Kidney (tissue), 13 donors: ENCODE measurements at regions not wholly inside any gene's neighbourhood (a gene's known extent, or its start where the extent isn't known, plus 50 kb on each side); places are given as distances from the start of the nearest gene placed in this dataset.

Experiments used
- DNase-seq, 5 donors: peaks; one replicate each; pipeline ENCODE4 v3.0.0-alpha.2; 2013 to 2020
- FAIRE-seq: peaks from 2 replicates; lab custom pipeline; 2012; peaks lifted over from hg19 to GRCh38; lab: Jason Lieb, UNC
- H3K27ac ChIP-seq, 2 donors: one replicate each; pipeline ENCODE4 v1.7.0; 2013; ENCODE audit warnings: low read depth in 2 of 2, low read length in 2 of 2, inconsistent platforms in 1 of 2
- H3K27me3 ChIP-seq: one replicate; pipeline ENCODE4 v1.7.1; 2013; ENCODE audit warnings: low read length, inconsistent platforms; ENCODE audit not compliant: control insufficient read depth, insufficient read depth
- H3K36me3 ChIP-seq, 3 donors: one replicate each; pipeline versions ENCODE4 v1.7.0 to v1.7.1; 2013; ENCODE audit warnings: low read length in 3 of 3, control low read depth in 1 of 3, inconsistent platforms in 1 of 3; ENCODE audit not compliant: insufficient read depth in 3 of 3, control insufficient read depth in 2 of 3
- H3K4me1 ChIP-seq, 3 donors: one replicate each; pipeline versions ENCODE4 v1.7.0 to v1.7.1; 2013; ENCODE audit warnings: low read length in 3 of 3, inconsistent platforms in 1 of 3, low read depth in 1 of 3; ENCODE audit not compliant: control insufficient read depth in 2 of 3, insufficient read depth in 2 of 3
- H3K4me3 ChIP-seq, 3 donors: one replicate each; pipeline versions ENCODE4 v1.7.0 to v1.8.1; 2013; ENCODE audit warnings: low read length in 3 of 3, control low read depth in 1 of 3, inconsistent platforms in 1 of 3
- H3K9ac ChIP-seq, 3 donors: one replicate each; pipeline versions ENCODE4 v1.7.0 to v1.7.1; 2013; ENCODE audit warnings: low read length in 3 of 3, control low read depth in 1 of 3, inconsistent platforms in 1 of 3
- H3K9me3 ChIP-seq, 3 donors: one replicate each; pipeline versions ENCODE4 v1.7.0 to v1.7.1; 2013; ENCODE audit warnings: low read length in 3 of 3, control low read depth in 1 of 3, inconsistent platforms in 1 of 3; ENCODE audit not compliant: control insufficient read depth in 2 of 3, insufficient read depth in 1 of 3
- CTCF ChIP-seq: IDR thresholded peaks from 3 replicates; pipeline ENCODE4 v1.5.1; 2012; ENCODE audit warnings: mild to moderate bottlenecking, moderate library complexity, borderline replicate concordance; ENCODE audit not compliant: insufficient read depth; ENCODE audit errors: extremely low read depth
- intact Hi-C: fragments of 100-400 bp; cut with DNase I; formaldehyde crosslinking; loops from one replicate; pipeline ENCODE4 v1.11.1; 2022
- donor health status: control.
- donor health status: control.
- donor health status: control.
- donor health status: control.
- donor health status: control.
- donor health status: DM: yes; HTN: yes; CAD: no.
- donor health status: Normal renal cell carcinoma (clear cell type).

GRCh38 chr6:14715076-14715475 is 530.8 kb upstream of the JARID2 start:
- FAIRE-seq, result no peak
- intact Hi-C loops, result no loop called here
- H3K36me3 ChIP-seq, result no peaks in the 10 kb centered on the region

GRCh38 chr6:14716499-14717146 is 529.2 kb upstream of the JARID2 start:
- H3K36me3 ChIP-seq, result no peaks in the 10 kb centered on the region
- DNase-seq, result no peak
- no peak for TF ChIP-seq CTCF
- intact Hi-C loops, result no loop called here
- no peak overlapping the region for H3K4me3 ChIP-seq
- peaks cover 3 to 7% (median 4%) of the 10 kb centered on the region in 3 donors for H3K4me1 ChIP-seq
- no peak overlapping the region for H3K9ac ChIP-seq
- no peak for FAIRE-seq
- H3K27ac ChIP-seq, result no peak overlapping the region
- no peaks in the 10 kb centered on the region for H3K9me3 ChIP-seq
- no peaks in the 10 kb centered on the region for H3K27me3 ChIP-seq

More at GRCh38 chr6:14715076-14715475, 530.8 kb upstream of the JARID2 start:
- H3K4me3 ChIP-seq, result no peak overlapping the region
- no peaks in the 10 kb centered on the region for H3K27me3 ChIP-seq
- H3K27ac ChIP-seq, result no peak overlapping the region
- no peak overlapping the region for H3K9ac ChIP-seq
- no peak for TF ChIP-seq CTCF
- H3K9me3 ChIP-seq, result no peaks in the 10 kb centered on the region
- H3K4me1 ChIP-seq, result peaks cover 0 to 4% (median 0%) of the 10 kb centered on the region in 3 donors
- DNase-seq, result no peak

DNA sequence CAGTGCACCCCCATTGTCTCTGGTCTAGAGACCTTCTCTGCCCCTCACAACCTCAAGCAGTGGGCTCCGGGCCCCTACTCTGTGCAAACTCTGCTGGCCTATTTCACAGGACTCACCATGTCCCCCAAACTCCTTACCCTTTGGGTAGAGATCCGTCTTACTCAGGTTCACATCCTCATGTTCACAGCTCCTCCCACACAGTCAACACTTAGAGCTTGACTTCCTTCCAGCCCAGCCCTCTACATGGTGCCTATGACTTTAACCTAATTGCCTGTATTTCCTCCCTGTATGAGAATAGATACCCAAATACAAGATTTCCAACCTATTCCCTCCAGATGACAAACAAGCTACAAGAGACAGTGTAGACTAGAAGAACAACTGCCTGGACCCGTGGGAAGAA is 528.6 kb upstream of the JARID2 start:
- DNase-seq, result no peak
- no peak for TF ChIP-seq CTCF
- intact Hi-C loops, result no loop called here
- no peaks in the 10 kb centered on the region for H3K36me3 ChIP-seq
- FAIRE-seq, result no peak
- H3K4me3 ChIP-seq, result no peak overlapping the region
- no peak overlapping the region for H3K9ac ChIP-seq
- H3K4me1 ChIP-seq, result peaks cover 3 to 7% (median 4%) of the 10 kb centered on the region in 3 donors
- H3K9me3 ChIP-seq, result no peaks in the 10 kb centered on the region
- no peak overlapping the region for H3K27ac ChIP-seq
- H3K27me3 ChIP-seq, result no peaks in the 10 kb centered on the region

DNA sequence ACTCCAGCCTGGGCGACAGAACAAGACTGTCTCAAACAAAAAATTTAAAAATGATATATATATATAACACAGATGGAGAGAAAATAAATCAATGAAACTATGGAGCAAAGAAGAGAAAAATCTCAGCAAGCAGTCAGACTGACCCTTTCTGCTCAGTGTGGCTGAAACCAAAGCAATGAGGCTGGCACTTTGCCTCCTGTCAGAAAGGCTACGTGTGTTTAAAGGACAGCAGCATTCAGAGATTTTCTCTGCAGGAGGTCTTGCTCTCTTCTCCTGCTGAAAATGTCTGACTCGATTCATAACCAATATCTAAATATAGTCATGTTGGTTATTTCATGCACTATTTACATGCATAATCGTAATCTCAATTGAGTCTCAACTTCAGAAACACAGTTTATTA is 527.0 kb upstream of the JARID2 start:
- no peaks in the 10 kb centered on the region for H3K36me3 ChIP-seq
- H3K4me3 ChIP-seq, result no peak overlapping the region
- intact Hi-C loops, result no loop called here
- no peak for TF ChIP-seq CTCF
- H3K9ac ChIP-seq, result no peak overlapping the region
- no peaks in the 10 kb centered on the region for H3K27me3 ChIP-seq
- FAIRE-seq (no peak), DNase-seq (no peak)
- H3K9me3 ChIP-seq, result no peaks in the 10 kb centered on the region
- no peak overlapping the region for H3K27ac ChIP-seq
- H3K4me1 ChIP-seq, result peaks cover 0 to 7% (median 3%) of the 10 kb centered on the region in 3 donors
